ENCODE measurements at regions not wholly inside any gene's neighbourhood (a gene's known extent, or its start where the extent isn't known, plus 50 kb on each side); places are given as distances from the start of the nearest gene placed in this dataset.
A peak's percentile ranks its signal among the peaks of the same experiment; 100 is the strongest.

GRCh38 chr11:69888483-69889181 lies 69.4 kb upstream of the FGF3 start:
- H3K4me1 ChIP-seq (replicated peaks in 1 of 4; ENCODE audit: control insufficient read depth in 3 of 4, insufficient read depth in 4 of 4, low read length in 3 of 4), result peaks cover 8 to 24% (median 10%) of the 10 kb centered on the region in 4 experiments
- 0 out of 2 replicates have a peak overlapping the region, but pooled peaks have one; percentile 46 for H2BK15ac ChIP-seq (ENCODE audit: low read length)
- no peak overlapping the region for H2AFZ ChIP-seq (ENCODE audit: low read length)
- FAIRE-seq (peak; percentile 98), DNase-seq (ENCODE audit: low read depth in 1 of 2, low spot score in 2 of 2) (peak; percentile 75 to 96)
- no peak overlapping the region for H3K27ac ChIP-seq (ENCODE audit: low read depth, low read length)
- no peak overlapping the region for H3K18ac ChIP-seq (ENCODE audit: extremely low read depth, low read length)
- H4K91ac ChIP-seq (replicated peaks; ENCODE audit: insufficient read length, low read length), result no peak overlapping the region
- H3K36me3 ChIP-seq (ENCODE audit: control insufficient read depth in 2 of 4, insufficient read depth in 4 of 4, low read length in 3 of 4), result no peaks in the 10 kb centered on the region
- no peak overlapping the region for H2AK5ac ChIP-seq (ENCODE audit: low read depth, low read length)
- peaks cover 0 to 28% (median 12%) of the 10 kb centered on the region in 4 experiments; a peak in 5 of 7 replicates for H3K27me3 ChIP-seq (replicated peaks in 1 of 4; ENCODE audit: control insufficient read depth in 3 of 4, extremely low read depth in 1 of 4, insufficient read depth in 3 of 4, low read length in 3 of 4)
- H2BK20ac ChIP-seq (ENCODE audit: low read length), result peak overlapping the region; percentile 91; the same call in 1 of the 2 replicates
- ChIA-PET CTCF (ENCODE audit: partially characterized antibody) (interaction anchor here (0.6 to 14.4 kb wide), 34 partner anchors 9 to 308 kb away, joined by 3 to 173 read pairs (median 4); no protein-coding TSS in a partner anchor), POLR2A (ENCODE audit: partially characterized antibody) (interaction anchor here (0.9 to 1.4 kb wide), 5 partner anchors 21 to 185 kb away, joined by 3 to 4 read pairs (median 3); no protein-coding TSS in a partner anchor)
- no peaks in the 10 kb centered on the region for H3K79me1 ChIP-seq (ENCODE audit: low read depth, low read length)
- no peak overlapping the region for H2BK120ac ChIP-seq (replicated peaks; ENCODE audit: low read depth, low read length)
- H3K23me2 ChIP-seq (ENCODE audit: low read depth, low read length), result no peaks in the 10 kb centered on the region
- H3K9ac ChIP-seq (replicated peaks in 1 of 4; ENCODE audit: extremely low read depth in 1 of 4, low read depth in 3 of 4, low read length in 3 of 4), result no peak overlapping the region
- H3K56ac ChIP-seq (replicated peaks; ENCODE audit: insufficient read length, low read depth, low read length), result no peak overlapping the region
- peak overlapping the region in 1 of 2 experiments; percentile 18; a peak in 1 of 4 replicates for H3K4me2 ChIP-seq (ENCODE audit: insufficient read depth in 1 of 2, low read depth in 2 of 2, low read length in 2 of 2)
- H3K23ac ChIP-seq (ENCODE audit: insufficient read length), result no peak overlapping the region
- H4K20me1 ChIP-seq (replicated peaks in 1 of 2; ENCODE audit: control insufficient read depth in 1 of 2, insufficient read depth in 2 of 2, low read length in 2 of 2), result peaks cover 0 to 4% of the 10 kb centered on the region in 2 experiments
- H3K14ac ChIP-seq (ENCODE audit: insufficient read length), result no peak overlapping the region
- H2BK12ac ChIP-seq (ENCODE audit: low read depth, low read length), result 0 out of 2 replicates have a peak overlapping the region, but pooled peaks have one; percentile 12
- H3K4me3 ChIP-seq (ENCODE audit: extremely low read depth in 1 of 4, insufficient read depth in 2 of 4, low read depth in 3 of 4, low read length in 4 of 4), result no peak overlapping the region
- H4K5ac ChIP-seq (ENCODE audit: insufficient read length, low read depth, low read length), result no peak overlapping the region
- no peaks in the 10 kb centered on the region for H3K9me3 ChIP-seq (ENCODE audit: insufficient read depth in 2 of 2, low read depth in 1 of 2, low read length in 1 of 2)
- no peaks in the 10 kb centered on the region for H3K79me2 ChIP-seq (ENCODE audit: control insufficient read depth in 1 of 2, insufficient read depth in 2 of 2, low read length in 2 of 2)
- whole genome bisulfite sequencing, 2 experiments (ENCODE audit: extremely low coverage in 1 of 2, insufficient coverage in 1 of 2, insufficient read length in 1 of 2, insufficient replicate concordance in 2 of 2, low coverage in 1 of 2, low lambda C conversion rate in 2 of 2, missing lambda C conversion rate in 1 of 2), result 18% methylated on average over 12 of the region's 13 CpGs; no CpG with 5 or more reads in 1 of the 2 experiments
- H2BK5ac ChIP-seq (ENCODE audit: low read depth, low read length), result no peak overlapping the region; the same call in 1 of the 2 replicates
- no peak overlapping the region for H4K8ac ChIP-seq (ENCODE audit: extremely low read depth, insufficient read depth, low read length)
- H3K4ac ChIP-seq (replicated peaks; ENCODE audit: insufficient read length, low read depth, low read length), result no peak overlapping the region
- peak; percentile 23 for TF ChIP-seq EZH2 (IDR thresholded peaks at IDR 0.05; ENCODE audit: low read depth, low read length, severe bottlenecking)
- TF ChIP-seq, protein P1, sequence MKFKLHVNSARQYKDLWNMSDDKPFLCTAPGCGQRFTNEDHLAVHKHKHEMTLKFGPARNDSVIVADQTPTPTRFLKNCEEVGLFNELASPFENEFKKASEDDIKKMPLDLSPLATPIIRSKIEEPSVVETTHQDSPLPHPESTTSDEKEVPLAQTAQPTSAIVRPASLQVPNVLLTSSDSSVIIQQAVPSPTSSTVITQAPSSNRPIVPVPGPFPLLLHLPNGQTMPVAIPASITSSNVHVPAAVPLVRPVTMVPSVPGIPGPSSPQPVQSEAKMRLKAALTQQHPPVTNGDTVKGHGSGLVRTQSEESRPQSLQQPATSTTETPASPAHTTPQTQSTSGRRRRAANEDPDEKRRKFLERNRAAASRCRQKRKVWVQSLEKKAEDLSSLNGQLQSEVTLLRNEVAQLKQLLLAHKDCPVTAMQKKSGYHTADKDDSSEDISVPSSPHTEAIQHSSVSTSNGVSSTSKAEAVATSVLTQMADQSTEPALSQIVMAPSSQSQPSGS (IDR thresholded peaks at IDR 0.05; ENCODE audit: low read length), result no peak
- TF ChIP-seq POLR2AphosphoS5 (IDR thresholded peaks at IDR 0.05; ENCODE audit: low read depth, low read length), result no peak
